ENCODE measurements at regions not wholly inside any gene's neighbourhood (a gene's known extent, or its start where the extent isn't known, plus 50 kb on each side); places are given as distances from the start of the nearest gene placed in this dataset.

- no peak overlapping the region for H3K27ac ChIP-seq (ENCODE audit: low read depth in 1 of 2, low read length in 1 of 2)
- H3K4me3 ChIP-seq (ENCODE audit: low read length in 2 of 2), result no peak overlapping the region
- H3K36me3 ChIP-seq (ENCODE audit: control insufficient read depth in 2 of 2, insufficient read depth in 2 of 2, low read length in 1 of 2), result no peaks in the 10 kb centered on the region
- H3K27me3 ChIP-seq (ENCODE audit: control insufficient read depth in 2 of 2, insufficient read depth in 1 of 2, low read length in 1 of 2), result no peaks in the 10 kb centered on the region
- WGBS, result 98% methylated on average over 10 of the region's 10 CpGs
- no peak for DNase-seq (ENCODE audit: low read depth in 6 of 9, low spot score in 9 of 9)
- H3K9me3 ChIP-seq (ENCODE audit: control insufficient read depth in 2 of 2, insufficient read depth in 1 of 2, low read length in 1 of 2), result no peaks in the 10 kb centered on the region
- H3K4me1 ChIP-seq (ENCODE audit: control insufficient read depth in 2 of 2, insufficient read depth in 2 of 2, low read length in 2 of 2), result no peaks in the 10 kb centered on the region
Measured at GRCh38 chr1:229842302-229843255, 216.5 kb downstream of the URB2 start.

- Histone ChIP-seq H3K36me3 (ENCODE audit: control insufficient read depth in 2 of 2, insufficient read depth in 2 of 2, low read length in 1 of 2) (no peaks in the 10 kb centered on the region), H3K9me3 (ENCODE audit: control insufficient read depth in 2 of 2, insufficient read depth in 1 of 2, low read length in 1 of 2) (no peaks in the 10 kb centered on the region), H3K4me1 (ENCODE audit: control insufficient read depth in 2 of 2, insufficient read depth in 2 of 2, low read length in 2 of 2) (peaks cover 0 to 2% of the 10 kb centered on the region in 2 donors), H3K27ac (ENCODE audit: low read depth in 1 of 2, low read length in 1 of 2) (no peak overlapping the region), H3K27me3 (ENCODE audit: control insufficient read depth in 2 of 2, insufficient read depth in 1 of 2, low read length in 1 of 2) (no peaks in the 10 kb centered on the region), H3K4me3 (ENCODE audit: low read length in 2 of 2) (no peak overlapping the region)
- 82% methylated on average over 3 of the region's 3 CpGs for WGBS
- no peak for DNase-seq (ENCODE audit: low read depth in 6 of 9, low spot score in 9 of 9)
Measured at GRCh38 chr1:229843627-229844238, 217.7 kb downstream of the URB2 start.

GRCh38 chr1:229844675-229845074 lies 218.6 kb downstream of the URB2 start:
- DNase-seq (ENCODE audit: low read depth in 6 of 9, low spot score in 9 of 9), result no peak
- H3K27ac ChIP-seq (ENCODE audit: low read depth in 1 of 2, low read length in 1 of 2), result no peak overlapping the region
- H3K4me1 ChIP-seq (ENCODE audit: control insufficient read depth in 2 of 2, insufficient read depth in 2 of 2, low read length in 2 of 2), result peaks cover 0 to 2% of the 10 kb centered on the region in 2 donors
- H3K27me3 ChIP-seq (ENCODE audit: control insufficient read depth in 2 of 2, insufficient read depth in 1 of 2, low read length in 1 of 2), result no peaks in the 10 kb centered on the region
- no peaks in the 10 kb centered on the region for H3K9me3 ChIP-seq (ENCODE audit: control insufficient read depth in 2 of 2, insufficient read depth in 1 of 2, low read length in 1 of 2)
- H3K36me3 ChIP-seq (ENCODE audit: control insufficient read depth in 2 of 2, insufficient read depth in 2 of 2, low read length in 1 of 2), result no peaks in the 10 kb centered on the region
- 76% methylated on average over 6 of the region's 6 CpGs for WGBS
- no peak overlapping the region for H3K4me3 ChIP-seq (ENCODE audit: low read length in 2 of 2)

GRCh38 chr1:229845410-229846138 lies 219.5 kb downstream of the URB2 start:
- Histone ChIP-seq H3K9me3 (ENCODE audit: control insufficient read depth in 2 of 2, insufficient read depth in 1 of 2, low read length in 1 of 2) (no peaks in the 10 kb centered on the region), H3K27ac (ENCODE audit: low read depth in 1 of 2, low read length in 1 of 2) (no peak overlapping the region), H3K27me3 (ENCODE audit: control insufficient read depth in 2 of 2, insufficient read depth in 1 of 2, low read length in 1 of 2) (no peaks in the 10 kb centered on the region), H3K4me1 (ENCODE audit: control insufficient read depth in 2 of 2, insufficient read depth in 2 of 2, low read length in 2 of 2) (peaks cover 0 to 2% of the 10 kb centered on the region in 2 donors), H3K36me3 (ENCODE audit: control insufficient read depth in 2 of 2, insufficient read depth in 2 of 2, low read length in 1 of 2) (no peaks in the 10 kb centered on the region), H3K4me3 (ENCODE audit: low read length in 2 of 2) (no peak overlapping the region)
- no peak for DNase-seq (ENCODE audit: low read depth in 6 of 9, low spot score in 9 of 9)
- 95% methylated on average over 4 of the region's 4 CpGs for WGBS

DNA sequence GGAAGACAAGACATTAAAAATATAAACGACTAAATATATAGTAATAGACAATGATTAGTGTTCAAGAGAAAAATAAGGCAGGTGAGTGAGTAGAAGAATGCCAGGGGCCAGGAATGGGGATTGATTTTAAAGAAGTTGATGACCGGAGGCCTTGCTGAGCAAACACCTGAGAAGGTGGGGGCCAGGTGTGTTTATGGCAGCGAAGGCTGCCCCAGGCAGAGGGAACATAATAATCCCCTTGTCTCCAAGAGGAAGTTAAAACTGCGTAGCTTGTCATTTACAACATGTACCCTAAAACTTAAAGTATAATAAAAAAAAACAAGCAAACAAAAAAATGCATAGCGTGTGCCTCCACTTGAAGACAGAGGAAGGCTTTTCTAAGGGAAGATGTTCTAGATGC lies 220.3 kb downstream of the URB2 start:
- no peak for DNase-seq (ENCODE audit: low read depth in 6 of 9, low spot score in 9 of 9)
- WGBS, result 97% methylated on average over 5 of the region's 5 CpGs
- H3K27ac ChIP-seq (ENCODE audit: low read depth in 1 of 2, low read length in 1 of 2), result no peak overlapping the region
- H3K4me1 ChIP-seq (ENCODE audit: control insufficient read depth in 2 of 2, insufficient read depth in 2 of 2, low read length in 2 of 2), result peaks cover 0 to 2% of the 10 kb centered on the region in 2 donors
- H3K27me3 ChIP-seq (ENCODE audit: control insufficient read depth in 2 of 2, insufficient read depth in 1 of 2, low read length in 1 of 2), result no peaks in the 10 kb centered on the region
- H3K36me3 ChIP-seq (ENCODE audit: control insufficient read depth in 2 of 2, insufficient read depth in 2 of 2, low read length in 1 of 2), result no peaks in the 10 kb centered on the region
- no peak overlapping the region for H3K4me3 ChIP-seq (ENCODE audit: low read length in 2 of 2)
- no peaks in the 10 kb centered on the region for H3K9me3 ChIP-seq (ENCODE audit: control insufficient read depth in 2 of 2, insufficient read depth in 1 of 2, low read length in 1 of 2)

- Histone ChIP-seq H3K27me3 (ENCODE audit: control insufficient read depth in 2 of 2, insufficient read depth in 1 of 2, low read length in 1 of 2) (no peaks in the 10 kb centered on the region), H3K27ac (ENCODE audit: low read depth in 1 of 2, low read length in 1 of 2) (no peak overlapping the region), H3K36me3 (ENCODE audit: control insufficient read depth in 2 of 2, insufficient read depth in 2 of 2, low read length in 1 of 2) (no peaks in the 10 kb centered on the region), H3K4me3 (ENCODE audit: low read length in 2 of 2) (no peak overlapping the region), H3K9me3 (ENCODE audit: control insufficient read depth in 2 of 2, insufficient read depth in 1 of 2, low read length in 1 of 2) (no peaks in the 10 kb centered on the region), H3K4me1 (ENCODE audit: control insufficient read depth in 2 of 2, insufficient read depth in 2 of 2, low read length in 2 of 2) (peaks cover 0 to 2% of the 10 kb centered on the region in 2 donors)
- WGBS, result 93% methylated on average over 9 of the region's 9 CpGs
- peak in 6 of 9 donors; percentile 8 to 63 (median 23) for DNase-seq (ENCODE audit: low read depth in 6 of 9, low spot score in 9 of 9)
Measured at GRCh38 chr1:229848752-229849677, 218.0 kb upstream of the GALNT2 start.

GRCh38 chr1:229851511-229851910 lies 215.5 kb upstream of the GALNT2 start:
- Histone ChIP-seq H3K36me3 (ENCODE audit: control insufficient read depth in 2 of 2, insufficient read depth in 2 of 2, low read length in 1 of 2) (no peaks in the 10 kb centered on the region), H3K4me3 (ENCODE audit: low read length in 2 of 2) (no peak overlapping the region), H3K9me3 (ENCODE audit: control insufficient read depth in 2 of 2, insufficient read depth in 1 of 2, low read length in 1 of 2) (peaks cover 0 to 2% of the 10 kb centered on the region in 2 donors), H3K4me1 (ENCODE audit: control insufficient read depth in 2 of 2, insufficient read depth in 2 of 2, low read length in 2 of 2) (peaks cover 10 to 12% of the 10 kb centered on the region in 2 donors), H3K27ac (ENCODE audit: low read depth in 1 of 2, low read length in 1 of 2) (no peak overlapping the region), H3K27me3 (ENCODE audit: control insufficient read depth in 2 of 2, insufficient read depth in 1 of 2, low read length in 1 of 2) (no peaks in the 10 kb centered on the region)
- DNase-seq (ENCODE audit: low read depth in 6 of 9, low spot score in 9 of 9), result no peak
- WGBS, result 97% methylated on average over 6 of the region's 6 CpGs

- WGBS, result 77% methylated on average over 3 of the region's 3 CpGs
- Histone ChIP-seq H3K9me3 (ENCODE audit: control insufficient read depth in 2 of 2, insufficient read depth in 1 of 2, low read length in 1 of 2) (peaks cover 0 to 3% of the 10 kb centered on the region in 2 donors), H3K27ac (ENCODE audit: low read depth in 1 of 2, low read length in 1 of 2) (no peak overlapping the region), H3K4me3 (ENCODE audit: low read length in 2 of 2) (no peak overlapping the region), H3K36me3 (ENCODE audit: control insufficient read depth in 2 of 2, insufficient read depth in 2 of 2, low read length in 1 of 2) (no peaks in the 10 kb centered on the region), H3K27me3 (ENCODE audit: control insufficient read depth in 2 of 2, insufficient read depth in 1 of 2, low read length in 1 of 2) (no peaks in the 10 kb centered on the region), H3K4me1 (ENCODE audit: control insufficient read depth in 2 of 2, insufficient read depth in 2 of 2, low read length in 2 of 2) (peaks cover 10 to 12% of the 10 kb centered on the region in 2 donors)
- DNase-seq (ENCODE audit: low read depth in 6 of 9, low spot score in 9 of 9), result no peak
Measured at GRCh38 chr1:229853751-229854150, 213.3 kb upstream of the GALNT2 start.

All from thymus (tissue), 11 donors.